GM21526 (cell line): ENCODE measurements at regions not wholly inside any gene's neighbourhood (a gene's known extent, or its start where the extent isn't known, plus 50 kb on each side); places are given as distances from the start of the nearest gene placed in this dataset.

ENCODE experiments used
- ATAC-seq: cut with Tn5 transposase; IDR thresholded peaks from one replicate; pipeline ENCODE4 v1.9.1; 2021; ENCODE audit warnings: moderate library complexity; ENCODE audit not compliant: unreplicated experiment, low FRiP score

DNA sequence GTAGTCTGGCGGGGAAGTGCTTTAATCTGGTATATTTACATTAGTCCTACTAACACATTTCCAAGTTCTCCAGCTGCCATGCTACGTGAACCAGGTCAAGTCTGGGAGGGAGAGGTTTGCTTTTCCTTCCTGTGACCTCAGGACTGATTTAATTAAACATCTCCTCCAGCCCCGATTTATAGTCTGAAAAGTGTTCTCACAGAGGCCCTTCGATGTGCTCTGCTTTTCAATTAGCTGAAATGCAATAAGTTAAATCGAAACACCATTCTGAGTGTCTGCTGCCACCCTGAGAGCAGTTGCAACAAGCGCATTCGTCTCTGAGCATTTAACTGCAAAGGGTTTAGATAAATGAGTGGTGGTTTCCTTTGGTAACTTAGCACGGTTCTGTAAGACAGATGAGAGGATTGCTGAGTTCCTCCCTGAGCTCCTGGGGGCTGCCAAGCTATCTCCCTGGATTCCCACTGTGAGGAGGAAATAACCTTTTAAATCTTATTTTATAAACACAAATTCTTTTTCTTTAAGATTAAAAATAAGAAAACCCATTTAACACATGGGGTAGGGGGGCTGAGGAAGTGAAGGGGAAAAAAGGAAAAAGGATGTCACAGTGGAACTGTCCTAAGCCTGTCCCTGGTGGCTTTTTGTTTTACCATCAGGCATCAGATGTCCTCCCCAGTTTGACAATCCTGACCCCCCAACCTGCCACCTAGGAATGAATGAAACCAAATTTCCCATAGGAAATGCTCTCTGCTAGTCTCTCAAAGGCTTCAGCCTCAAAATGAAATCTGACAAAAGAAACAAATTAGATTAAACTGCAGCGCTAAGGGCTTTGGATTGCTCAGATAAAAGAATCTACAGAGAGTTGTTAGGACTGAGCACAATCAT lies 56.5 kb upstream of the CREB1 start:
- no peak for ATAC-seq

- no peak for ATAC-seq
Observed at GRCh38 chr2:207473931-207474235, 55.9 kb upstream of the CREB1 start.

DNA sequence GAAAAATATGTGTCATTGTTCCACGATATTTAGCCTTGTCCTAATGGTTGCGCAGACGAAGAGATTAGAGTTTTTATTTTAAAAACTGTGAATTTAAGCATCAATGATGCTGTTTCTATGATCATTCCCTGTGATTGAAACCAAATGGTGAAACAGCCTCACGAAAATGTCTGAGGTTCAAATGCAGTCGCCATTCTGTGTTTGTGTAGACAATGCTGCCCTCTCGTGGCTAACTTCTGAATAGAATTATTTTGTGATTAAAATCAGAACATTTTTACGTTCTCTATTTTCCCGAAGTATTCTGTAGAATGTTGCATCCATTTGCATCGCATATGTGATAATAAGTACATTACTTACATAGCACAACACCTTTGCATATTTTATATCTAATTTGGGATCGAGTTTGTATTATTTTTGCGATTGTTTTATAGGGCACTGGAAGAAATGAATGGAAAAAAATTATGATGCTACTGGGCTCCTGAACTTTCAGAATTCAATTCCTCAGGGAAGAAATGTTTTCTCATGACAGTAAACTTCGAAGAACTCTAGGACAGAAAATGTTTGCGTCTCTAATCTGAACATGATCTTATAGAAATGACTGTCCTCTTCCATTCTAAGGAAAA lies 54.8 kb upstream of the CREB1 start:
- ATAC-seq = no peak

DNA sequence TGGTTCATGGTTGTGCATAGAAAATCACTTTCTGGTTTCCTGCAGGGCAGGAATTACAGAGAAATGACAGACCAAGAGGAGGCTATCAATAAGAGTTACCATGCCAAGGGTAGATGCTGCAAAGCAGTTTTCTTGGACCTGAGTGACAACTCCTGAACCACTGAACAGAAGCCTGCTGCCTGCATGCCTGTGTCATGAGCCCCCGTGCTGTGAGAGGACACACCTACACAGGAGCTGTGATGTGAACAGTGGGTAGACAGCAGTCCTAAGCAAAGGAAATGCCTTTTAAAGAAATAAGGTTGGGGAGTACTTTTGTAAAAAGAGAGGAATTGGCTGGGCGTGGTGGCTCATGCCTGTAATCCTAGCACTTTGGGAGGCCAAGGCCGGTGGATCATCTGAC lies 54.2 kb upstream of the CREB1 start:
- no peak for ATAC-seq

- no peak for ATAC-seq
Observed at GRCh38 chr2:207477896-207478295, 51.9 kb upstream of the CREB1 start.

GRCh38 chr2:207478572-207478971 lies 51.2 kb upstream of the CREB1 start:
- ATAC-seq = no peak

- ATAC-seq = no peak
Observed at GRCh38 chr2:207479198-207479785, 50.5 kb upstream of the CREB1 start.
